Mesothelial cell of epicardium (in vitro differentiated cells): ENCODE measurements at regions not wholly inside any gene's neighbourhood (a gene's known extent, or its start where the extent isn't known, plus 50 kb on each side); places are given as distances from the start of the nearest gene placed in this dataset.

Experiments
- DNase-seq, 2 experiments: peaks; one replicate each; pipeline ENCODE4 v3.0.0; 2021; ENCODE audit warnings: low spot score in 2 of 2; ENCODE audit not compliant: unreplicated experiment in 2 of 2
- H3K27ac Mint-ChIP-seq: 2 replicates; pipeline ENCODE4 v1.8.0; 2021; ENCODE audit warnings: mixed read lengths
- H3K27me3 Mint-ChIP-seq: 2 replicates; pipeline ENCODE4 v1.8.0; 2021; ENCODE audit warnings: low read depth, mixed read lengths
- H3K36me3 Mint-ChIP-seq: 2 replicates; pipeline ENCODE4 v1.8.0; 2021; ENCODE audit warnings: mixed read lengths
- H3K4me1 Mint-ChIP-seq: 2 replicates; pipeline ENCODE4 v1.8.0; 2021; ENCODE audit warnings: mixed read lengths
- H3K4me3 Mint-ChIP-seq: 2 replicates; pipeline ENCODE4 v1.8.0; 2021; ENCODE audit warnings: mild to moderate bottlenecking, moderate library complexity, mixed read lengths
- H3K9me3 Mint-ChIP-seq: 2 replicates; pipeline ENCODE4 v1.8.0; 2021; ENCODE audit warnings: mixed read lengths
- CTCF ChIP-seq: fragments of 200-600 bp; sonication (generic); IDR thresholded peaks from one replicate; pipeline ENCODE4 v1.5.0; 2021; ENCODE audit warnings: antibody characterized with exemption; ENCODE audit not compliant: unreplicated experiment

- peaks cover 43% of the 10 kb centered on the region for H3K4me1 Mint-ChIP-seq
- no peak for DNase-seq
- TF ChIP-seq CTCF = no peak
These were observed 139.9 kb upstream of the KRR1 start for GRCh38 chr12:75651342-75651695.

GRCh38 chr12:75650595-75651341 lies 139.4 kb upstream of the KRR1 start:
- H3K4me1 Mint-ChIP-seq = peaks cover 48% of the 10 kb centered on the region
- no peak overlapping the region for H3K4me3 Mint-ChIP-seq
- peaks cover 10% of the 10 kb centered on the region for H3K9me3 Mint-ChIP-seq
- no peak for DNase-seq
- H3K27me3 Mint-ChIP-seq = no peaks in the 10 kb centered on the region
- TF ChIP-seq CTCF = no peak
- peak overlapping the region; percentile 76 for H3K27ac Mint-ChIP-seq
- H3K36me3 Mint-ChIP-seq = peaks cover 4% of the 10 kb centered on the region

More at GRCh38 chr12:75651342-75651695, 139.9 kb upstream of the KRR1 start:
- Mint-ChIP-seq H3K27ac (peak overlapping the region; percentile 76), H3K9me3 (peaks cover 10% of the 10 kb centered on the region), H3K4me3 (no peak overlapping the region), H3K27me3 (no peaks in the 10 kb centered on the region), H3K36me3 (peaks cover 4% of the 10 kb centered on the region)

- H3K4me1 Mint-ChIP-seq = peaks cover 52% of the 10 kb centered on the region
- H3K4me3 Mint-ChIP-seq = no peak overlapping the region
- no peak for TF ChIP-seq CTCF
- H3K27me3 Mint-ChIP-seq = no peaks in the 10 kb centered on the region
- H3K9me3 Mint-ChIP-seq = peaks cover 10% of the 10 kb centered on the region
- no peak for DNase-seq
- peak overlapping the region; percentile 28 for H3K27ac Mint-ChIP-seq
- peaks cover 4% of the 10 kb centered on the region for H3K36me3 Mint-ChIP-seq
These were observed 138.7 kb upstream of the KRR1 start for GRCh38 chr12:75650100-75650499.

GRCh38 chr12:75648856-75649255 lies 137.4 kb upstream of the KRR1 start:
- no peak overlapping the region for H3K27ac Mint-ChIP-seq
- no peaks in the 10 kb centered on the region for H3K27me3 Mint-ChIP-seq
- peaks cover 4% of the 10 kb centered on the region for H3K36me3 Mint-ChIP-seq
- DNase-seq = no peak
- no peak overlapping the region for H3K4me3 Mint-ChIP-seq
- peaks cover 57% of the 10 kb centered on the region for H3K4me1 Mint-ChIP-seq
- TF ChIP-seq CTCF = no peak
- peaks cover 10% of the 10 kb centered on the region for H3K9me3 Mint-ChIP-seq

- DNase-seq = no peak
- Mint-ChIP-seq H3K4me3 (no peak overlapping the region), H3K27ac (no peak overlapping the region), H3K9me3 (no peaks in the 10 kb centered on the region), H3K36me3 (no peaks in the 10 kb centered on the region), H3K27me3 (no peaks in the 10 kb centered on the region), H3K4me1 (peaks cover 55% of the 10 kb centered on the region)
- TF ChIP-seq CTCF = no peak
These were observed 135.2 kb upstream of the KRR1 start for GRCh38 chr12:75646329-75647210.
